A673 (cell line): ENCODE measurements at regions not wholly inside any gene's neighbourhood (a gene's known extent, or its start where the extent isn't known, plus 50 kb on each side); places are given as distances from the start of the nearest gene placed in this dataset.

Experiments used
- CTCF ChIP-seq: fragments of 300-800, 200-600 bp; sonication (generic); conservative IDR thresholded peaks from 2 replicates; pipeline ENCODE4 v1.5.1; 2017; ENCODE audit warnings: low read depth, mild to moderate bottlenecking, antibody characterized with exemption, low read length, moderate library complexity, mixed read lengths
- EZH2 ChIP-seq: fragments of 200-600 bp; sonication (generic); IDR thresholded peaks from 2 replicates; pipeline ENCODE4 v1.6.1; 2017; ENCODE audit warnings: borderline replicate concordance, low read depth, mild to moderate bottlenecking, mixed read lengths, antibody characterized with exemption, low read length; ENCODE audit not compliant: poor library complexity, severe bottlenecking

GRCh38 chr2:220856486-220856885 is 715.6 kb downstream of the EPHA4 start:
- TF ChIP-seq CTCF: no peak
- no peak for TF ChIP-seq EZH2
